ENCODE measurements at regions not wholly inside any gene's neighbourhood (a gene's known extent, or its start where the extent isn't known, plus 50 kb on each side); places are given as distances from the start of the nearest gene placed in this dataset.

GRCh38 chr2:16607301-16607700, 58.3 kb downstream of the CYRIA start:
- Histone ChIP-seq H3K4me3 (ENCODE audit: insufficient read depth, low read length, poor library complexity, severe bottlenecking) (no peak overlapping the region), H3K9me2 (replicated peaks; ENCODE audit: insufficient read depth, low read length) (no peaks in the 10 kb centered on the region), H3F3A (ENCODE audit: insufficient read depth) (no peaks in the 10 kb centered on the region), H3K9ac (ENCODE audit: low read length) (no peak overlapping the region), H3K9me3 (ENCODE audit: insufficient read depth, low read length) (no peaks in the 10 kb centered on the region), H3K79me2 (ENCODE audit: insufficient read depth, low read length) (no peaks in the 10 kb centered on the region), H3K27ac (ENCODE audit: low read depth, low read length) (no peak overlapping the region), H3K36me3 (ENCODE audit: low read length) (no peaks in the 10 kb centered on the region), H4K20me1 (ENCODE audit: low read depth, low read length) (no peaks in the 10 kb centered on the region), H3K4me2 (ENCODE audit: low read depth, low read length, poor library complexity, severe bottlenecking) (no peak overlapping the region), H3K27me3 (ENCODE audit: low read length) (no peaks in the 10 kb centered on the region), H2AFZ (ENCODE audit: low read depth, low read length, severe bottlenecking) (no peak overlapping the region)
- TF ChIP-seq CTCF (IDR thresholded peaks at IDR 0.05; ENCODE audit: insufficient read depth, low read length, poor library complexity, severe bottlenecking) (no peak), EZH2phosphoT487 (conservative IDR thresholded peaks at IDR 0.05; ENCODE audit: low read length) (no peak)

GRCh38 chr2:16604236-16604635, 61.4 kb downstream of the CYRIA start:
- Histone ChIP-seq H3F3A (ENCODE audit: insufficient read depth) (no peaks in the 10 kb centered on the region), H3K4me3 (ENCODE audit: insufficient read depth, low read length, poor library complexity, severe bottlenecking) (no peak overlapping the region), H3K79me2 (ENCODE audit: insufficient read depth, low read length) (no peaks in the 10 kb centered on the region), H2AFZ (ENCODE audit: low read depth, low read length, severe bottlenecking) (no peak overlapping the region), H3K9me3 (ENCODE audit: insufficient read depth, low read length) (no peaks in the 10 kb centered on the region), H3K9me2 (replicated peaks; ENCODE audit: insufficient read depth, low read length) (no peaks in the 10 kb centered on the region), H3K36me3 (ENCODE audit: low read length) (no peaks in the 10 kb centered on the region), H3K27ac (ENCODE audit: low read depth, low read length) (no peak overlapping the region), H3K9ac (ENCODE audit: low read length) (no peak overlapping the region), H3K4me2 (ENCODE audit: low read depth, low read length, poor library complexity, severe bottlenecking) (no peak overlapping the region), H4K20me1 (ENCODE audit: low read depth, low read length) (no peaks in the 10 kb centered on the region), H3K27me3 (ENCODE audit: low read length) (no peaks in the 10 kb centered on the region)
- TF ChIP-seq CTCF (IDR thresholded peaks at IDR 0.05; ENCODE audit: insufficient read depth, low read length, poor library complexity, severe bottlenecking), result no peak
- no peak for TF ChIP-seq EZH2phosphoT487 (conservative IDR thresholded peaks at IDR 0.05; ENCODE audit: low read length)

- TF ChIP-seq EZH2phosphoT487 (conservative IDR thresholded peaks at IDR 0.05; ENCODE audit: low read length) (no peak), CTCF (IDR thresholded peaks at IDR 0.05; ENCODE audit: insufficient read depth, low read length, poor library complexity, severe bottlenecking) (no peak)
- no peaks in the 10 kb centered on the region for H3K79me2 ChIP-seq (ENCODE audit: insufficient read depth, low read length)
- no peak overlapping the region for H3K4me2 ChIP-seq (ENCODE audit: low read depth, low read length, poor library complexity, severe bottlenecking)
- no peaks in the 10 kb centered on the region for H3F3A ChIP-seq (ENCODE audit: insufficient read depth)
- H3K27ac ChIP-seq (ENCODE audit: low read depth, low read length), result no peak overlapping the region
- no peaks in the 10 kb centered on the region for H3K36me3 ChIP-seq (ENCODE audit: low read length)
- H3K9me2 ChIP-seq (replicated peaks; ENCODE audit: insufficient read depth, low read length), result no peaks in the 10 kb centered on the region
- H3K27me3 ChIP-seq (ENCODE audit: low read length), result no peaks in the 10 kb centered on the region
- H3K9me3 ChIP-seq (ENCODE audit: insufficient read depth, low read length), result no peaks in the 10 kb centered on the region
- H2AFZ ChIP-seq (ENCODE audit: low read depth, low read length, severe bottlenecking), result no peak overlapping the region
- H4K20me1 ChIP-seq (ENCODE audit: low read depth, low read length), result no peaks in the 10 kb centered on the region
- H3K4me3 ChIP-seq (ENCODE audit: insufficient read depth, low read length, poor library complexity, severe bottlenecking), result no peak overlapping the region
- no peak overlapping the region for H3K9ac ChIP-seq (ENCODE audit: low read length)
Observed at GRCh38 chr2:16591370-16591933, 74.2 kb downstream of the CYRIA start.
